A549 (cell line): ENCODE measurements at regions not wholly inside any gene's neighbourhood (a gene's known extent, or its start where the extent isn't known, plus 50 kb on each side); places are given as distances from the start of the nearest gene placed in this dataset.

Source experiments
- BHLHE40 ChIP-seq: IDR thresholded peaks from 2 replicates; pipeline ENCODE4 v1.6.1; 2012; ENCODE audit warnings: low read depth, low read length, inconsistent platforms
- CHD2 ChIP-seq: fragments of 150-350 bp; IDR thresholded peaks from 2 replicates; pipeline ENCODE4 v1.6.1; 2014; ENCODE audit warnings: low read length; ENCODE audit not compliant: partially characterized antibody
- CTCF ChIP-seq: fragments of >200 bp; sonication (Bioruptor Twin); formaldehyde crosslinking; IDR thresholded peaks from 3 replicates; pipeline ENCODE4 v1.5.1; 2016
- FOSL2 ChIP-seq, 2 experiments: fragments of 450-650 bp in 1 of 2; fragments of >200 bp in 1 of 2; sonication (Bioruptor Twin) in 1 of 2; formaldehyde crosslinking; IDR thresholded peaks; 2 replicates each; pipeline versions ENCODE4 v1.5.0 to v1.6.1; 2016 to 2020; ENCODE audit warnings: mild to moderate bottlenecking in 1 of 2, moderate library complexity in 1 of 2
- MAZ ChIP-seq: fragments of 150-350 bp; IDR thresholded peaks from 2 replicates; pipeline ENCODE4 v1.6.1; 2014; ENCODE audit warnings: antibody characterized with exemption, low read depth, low read length, borderline replicate concordance
- POLR2A ChIP-seq: IDR thresholded peaks from 2 replicates; pipeline ENCODE4 v1.6.1; 2012; ENCODE audit warnings: mild to moderate bottlenecking, low read length
- REST ChIP-seq: fragments of 200-600 bp; sonication (generic); IDR thresholded peaks from 2 replicates; pipeline ENCODE4 v1.6.1; 2016; ENCODE audit warnings: antibody characterized with exemption, mild to moderate bottlenecking, moderate library complexity

DNA sequence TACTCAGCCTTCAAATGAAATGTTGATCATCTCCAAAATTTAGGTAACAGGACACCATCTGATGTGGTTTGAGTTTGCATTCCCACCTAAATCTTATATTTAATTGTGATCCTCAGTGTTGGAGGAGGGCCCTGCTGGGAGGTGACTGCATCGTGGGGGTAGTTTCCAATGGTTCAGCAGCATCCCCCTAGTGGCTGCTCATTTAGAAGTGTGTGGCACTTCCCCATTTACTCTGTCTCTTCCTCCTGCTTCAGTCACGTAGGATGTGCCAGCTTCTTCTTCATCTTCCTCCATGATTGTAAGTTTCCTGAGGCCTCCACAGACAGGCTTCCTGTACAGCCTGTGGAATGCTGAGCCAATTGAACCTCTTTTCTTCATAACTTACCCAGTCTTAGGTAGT is 731.2 kb downstream of the USP25 start:
- TF ChIP-seq CTCF: no peak
- no peak for TF ChIP-seq BHLHE40
- no peak for TF ChIP-seq POLR2A
- TF ChIP-seq FOSL2 (IDR thresholded peaks at IDR 0.05): no peak
- TF ChIP-seq FOSL2 (CRISPR knock-in tag; IDR thresholded peaks at IDR 0.05): no peak
- TF ChIP-seq REST: no peak
- no peak for TF ChIP-seq MAZ
- TF ChIP-seq CHD2: no peak
